Colonic mucosa (tissue), 4 donors: ENCODE measurements at regions not wholly inside any gene's neighbourhood (a gene's known extent, or its start where the extent isn't known, plus 50 kb on each side); places are given as distances from the start of the nearest gene placed in this dataset.

Experiments used
- DNase-seq: peaks from one replicate; pipeline ENCODE4 v3.0.0-alpha.2; 2020
- H3K27ac ChIP-seq: fragments of 200-600 bp; one replicate; pipeline ENCODE4 v1.8.0; 2021
- H3K27me3 ChIP-seq: fragments of 200-600 bp; one replicate; pipeline ENCODE4 v1.8.0; 2021
- H3K36me3 ChIP-seq: fragments of 200-600 bp; one replicate; pipeline ENCODE4 v1.8.0; 2021
- H3K4me1 ChIP-seq: fragments of 200-600 bp; one replicate; pipeline ENCODE4 v1.8.0; 2021; ENCODE audit warnings: mild to moderate bottlenecking
- H3K4me3 ChIP-seq: fragments of 200-600 bp; one replicate; pipeline ENCODE4 v1.8.0; 2021
- H3K9ac ChIP-seq, 2 donors: one replicate each; pipeline ENCODE4 v1.7.0; 2013; ENCODE audit warnings: control low read depth in 2 of 2, low read depth in 2 of 2, low read length in 2 of 2
- H3K9me3 ChIP-seq: fragments of 200-600 bp; one replicate; pipeline ENCODE4 v1.8.0; 2021
- CTCF ChIP-seq: fragments of 200-600 bp; IDR thresholded peaks from one replicate; pipeline ENCODE4 v1.8.0; 2022; ENCODE audit warnings: antibody characterized with exemption, mild to moderate bottlenecking
- intact Hi-C: fragments of 100-400 bp; cut with DNase I; formaldehyde crosslinking; loops from one replicate; pipeline ENCODE4 v1.14.1; 2022
- donor health status: healthy.
- donor health status: DM: no; HTN: no; CAD: no.
- donor health status: DM: no; HTN: no; CAD: no.

- DNase-seq: no peak
- no peaks in the 10 kb centered on the region for H3K9me3 ChIP-seq
- no peak overlapping the region for H3K27ac ChIP-seq
- no peak overlapping the region for H3K4me3 ChIP-seq
- no peaks in the 10 kb centered on the region for H3K27me3 ChIP-seq
- intact Hi-C loops: no loop called here
- no peak for TF ChIP-seq CTCF
- no peak overlapping the region for H3K9ac ChIP-seq
- H3K4me1 ChIP-seq: no peaks in the 10 kb centered on the region
- no peaks in the 10 kb centered on the region for H3K36me3 ChIP-seq
These were observed 674.8 kb downstream of the PLPP3 start for GRCh38 chr1:55904541-55904940.

- no peaks in the 10 kb centered on the region for H3K36me3 ChIP-seq
- H3K4me1 ChIP-seq: no peaks in the 10 kb centered on the region
- no peak for TF ChIP-seq CTCF
- H3K9me3 ChIP-seq: no peaks in the 10 kb centered on the region
- intact Hi-C loops: loop anchor here (10.0 kb wide), 1 partner anchor 523 kb away; no protein-coding TSS in a partner anchor
- no peak overlapping the region for H3K27ac ChIP-seq
- H3K27me3 ChIP-seq: no peaks in the 10 kb centered on the region
- DNase-seq: no peak
- no peak overlapping the region for H3K4me3 ChIP-seq
- H3K9ac ChIP-seq: no peak overlapping the region
These were observed 681.2 kb downstream of the PLPP3 start for GRCh38 chr1:55898181-55898580.

GRCh38 chr1:55896210-55896609, 681.0 kb upstream of the USP24 start:
- no peak for DNase-seq
- Histone ChIP-seq H3K27me3 (no peaks in the 10 kb centered on the region), H3K9me3 (no peaks in the 10 kb centered on the region), H3K4me1 (no peaks in the 10 kb centered on the region), H3K27ac (no peak overlapping the region), H3K9ac (no peak overlapping the region), H3K4me3 (no peak overlapping the region), H3K36me3 (no peaks in the 10 kb centered on the region)
- intact Hi-C loops: loop anchor here (10.0 kb wide), 1 partner anchor 521 kb away; no protein-coding TSS in a partner anchor
- TF ChIP-seq CTCF: no peak

- no peak for DNase-seq
- Histone ChIP-seq H3K9ac (no peak overlapping the region), H3K4me1 (no peaks in the 10 kb centered on the region), H3K27me3 (no peaks in the 10 kb centered on the region), H3K36me3 (no peaks in the 10 kb centered on the region), H3K4me3 (no peak overlapping the region), H3K9me3 (no peaks in the 10 kb centered on the region), H3K27ac (no peak overlapping the region)
- no peak for TF ChIP-seq CTCF
- intact Hi-C loops: loop anchor here (5.0 to 10.0 kb wide), 2 partner anchors 192 to 520 kb away; no protein-coding TSS in a partner anchor
These were observed 679.4 kb upstream of the USP24 start for GRCh38 chr1:55894521-55894920.

GRCh38 chr1:55893155-55893554, 678.0 kb upstream of the USP24 start:
- intact Hi-C loops: loop anchor here (2.0 to 10.0 kb wide), 3 partner anchors 191 to 518 kb away; no protein-coding TSS in a partner anchor
- no peaks in the 10 kb centered on the region for H3K4me1 ChIP-seq
- no peak overlapping the region for H3K4me3 ChIP-seq
- no peaks in the 10 kb centered on the region for H3K9me3 ChIP-seq
- DNase-seq: no peak
- H3K27ac ChIP-seq: no peak overlapping the region
- no peak overlapping the region for H3K9ac ChIP-seq
- H3K27me3 ChIP-seq: no peaks in the 10 kb centered on the region
- peak; percentile 41 for TF ChIP-seq CTCF
- no peaks in the 10 kb centered on the region for H3K36me3 ChIP-seq
